ENCODE measurements at regions not wholly inside any gene's neighbourhood (a gene's known extent, or its start where the extent isn't known, plus 50 kb on each side); places are given as distances from the start of the nearest gene placed in this dataset.

- TF ChIP-seq PATZ1 (CRISPR knock-in tag; IDR thresholded peaks at IDR 0.05; ENCODE audit: borderline replicate concordance) (no peak), SNAI2 (CRISPR knock-in tag; IDR thresholded peaks at IDR 0.05) (no peak), OSR1 (CRISPR knock-in tag; IDR thresholded peaks at IDR 0.05) (no peak), ZNF565 (CRISPR knock-in tag; conservative IDR thresholded peaks at IDR 0.05; ENCODE audit: low read depth) (no peak), ARNTL (CRISPR knock-in tag; IDR thresholded peaks at IDR 0.05; ENCODE audit: borderline replicate concordance, low read depth) (no peak), CSDC2 (CRISPR knock-in tag; IDR thresholded peaks at IDR 0.05) (no peak), ZNF70 (CRISPR knock-in tag; IDR thresholded peaks at IDR 0.05) (no peak)
- TF ChIP-seq, protein P1, sequence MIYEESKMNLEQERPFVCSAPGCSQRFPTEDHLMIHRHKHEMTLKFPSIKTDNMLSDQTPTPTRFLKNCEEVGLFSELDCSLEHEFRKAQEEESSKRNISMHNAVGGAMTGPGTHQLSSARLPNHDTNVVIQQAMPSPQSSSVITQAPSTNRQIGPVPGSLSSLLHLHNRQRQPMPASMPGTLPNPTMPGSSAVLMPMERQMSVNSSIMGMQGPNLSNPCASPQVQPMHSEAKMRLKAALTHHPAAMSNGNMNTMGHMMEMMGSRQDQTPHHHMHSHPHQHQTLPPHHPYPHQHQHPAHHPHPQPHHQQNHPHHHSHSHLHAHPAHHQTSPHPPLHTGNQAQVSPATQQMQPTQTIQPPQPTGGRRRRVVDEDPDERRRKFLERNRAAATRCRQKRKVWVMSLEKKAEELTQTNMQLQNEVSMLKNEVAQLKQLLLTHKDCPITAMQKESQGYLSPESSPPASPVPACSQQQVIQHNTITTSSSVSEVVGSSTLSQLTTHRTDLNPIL (CRISPR knock-in tag; IDR thresholded peaks at IDR 0.05; ENCODE audit: low read depth) = no peak
Measured at GRCh38 chr4:125489952-125490690, 175.4 kb downstream of the FAT4 start.
